Prostate gland (tissue), 2 donors: ENCODE measurements at regions not wholly inside any gene's neighbourhood (a gene's known extent, or its start where the extent isn't known, plus 50 kb on each side); places are given as distances from the start of the nearest gene placed in this dataset.

Experiments used
- DNase-seq: peaks from one replicate; pipeline ENCODE4 v3.0.0-alpha.2; 2019; ENCODE audit warnings: low spot score
- H3K27ac ChIP-seq, 2 donors: fragments of 200-600 bp; sonication (generic); 2 replicates each; pipeline ENCODE4 v1.5.1; 2017 to 2019
- H3K27me3 ChIP-seq: fragments of 200-600 bp; sonication (generic); replicated peaks from 2 replicates; pipeline ENCODE4 v1.5.1; 2019; ENCODE audit not compliant: insufficient read depth
- H3K36me3 ChIP-seq, 2 donors: fragments of 200-600 bp; sonication (generic); 1 replicate in 1 of 2; 2 replicates in 1 of 2; pipeline versions ENCODE4 v1.5.1 to v1.8.1; 2017 to 2019
- H3K4me1 ChIP-seq: fragments of 200-600 bp; sonication (generic); replicated peaks from 2 replicates; pipeline ENCODE4 v1.5.1; 2019
- H3K4me3 ChIP-seq, 2 donors: fragments of 200-600 bp; sonication (generic); 2 replicates each; pipeline ENCODE4 v1.5.1; 2017 to 2019
- H3K9me3 ChIP-seq: fragments of 200-600 bp; sonication (generic); 2 replicates; pipeline ENCODE4 v1.5.1; 2017
- CTCF ChIP-seq, 4 experiments: fragments of 200-600 bp in 2 of 4; fragments of 450-650 bp in 2 of 4; sonication (generic) in 2 of 4; IDR thresholded peaks; 1 replicate in 3 of 4; 2 replicates in 1 of 4; pipeline ENCODE4 v1.5.1; 2016 to 2019; ENCODE audit warnings: antibody characterized with exemption in 4 of 4, mild to moderate bottlenecking in 2 of 4, moderate library complexity in 2 of 4
- POLR2A ChIP-seq: fragments of 450-650 bp; IDR thresholded peaks from one replicate; pipeline ENCODE4 v1.6.1; 2016; ENCODE audit warnings: antibody characterized with exemption, mild to moderate bottlenecking
- POLR2AphosphoS5 ChIP-seq: sonication (generic); formaldehyde crosslinking; IDR thresholded peaks from one replicate; pipeline ENCODE4 v1.6.1; 2017; ENCODE audit warnings: antibody characterized with exemption
- WGBS: methylation state at CpG from one replicate; pipeline ENCODE4 v1.1.5; 2018; 5-methylcytosine and 5-hydroxymethylcytosine counted together
- intact Hi-C: fragments of 100-400 bp; cut with DNase I; formaldehyde crosslinking; loops from one replicate; pipeline ENCODE4 v1.14.2; 2022

GRCh38 chr2:139622691-139623090 lies 842.5 kb upstream of the NXPH2 start:
- 65% methylated on average over 1 of the region's 1 CpG for WGBS

GRCh38 chr2:139617747-139618146 lies 837.6 kb upstream of the NXPH2 start:
- no peaks in the 10 kb centered on the region for H3K27me3 ChIP-seq
- no peak for DNase-seq
- intact Hi-C loops = no loop called here
- no peaks in the 10 kb centered on the region for H3K9me3 ChIP-seq
- no peak overlapping the region for H3K4me3 ChIP-seq
- H3K4me1 ChIP-seq = no peaks in the 10 kb centered on the region
- H3K36me3 ChIP-seq = no peaks in the 10 kb centered on the region
- H3K27ac ChIP-seq = no peak overlapping the region
- no peak for TF ChIP-seq POLR2A
- TF ChIP-seq POLR2AphosphoS5 = no peak
- TF ChIP-seq CTCF (IDR thresholded peaks at IDR 0.05) = no peak

More at GRCh38 chr2:139622691-139623090, 842.5 kb upstream of the NXPH2 start:
- Histone ChIP-seq H3K36me3 (no peaks in the 10 kb centered on the region), H3K9me3 (no peaks in the 10 kb centered on the region), H3K27ac (no peak overlapping the region), H3K4me3 (no peak overlapping the region), H3K27me3 (no peaks in the 10 kb centered on the region), H3K4me1 (no peaks in the 10 kb centered on the region)
- intact Hi-C loops = no loop called here
- no peak for DNase-seq
- TF ChIP-seq POLR2A (no peak), POLR2AphosphoS5 (no peak), CTCF (IDR thresholded peaks at IDR 0.05) (no peak)

GRCh38 chr2:139613264-139613663 lies 833.1 kb upstream of the NXPH2 start:
- DNase-seq = no peak
- Histone ChIP-seq H3K36me3 (no peaks in the 10 kb centered on the region), H3K4me3 (no peak overlapping the region), H3K27ac (no peak overlapping the region), H3K4me1 (no peaks in the 10 kb centered on the region), H3K9me3 (no peaks in the 10 kb centered on the region), H3K27me3 (no peaks in the 10 kb centered on the region)
- TF ChIP-seq CTCF (IDR thresholded peaks at IDR 0.05) (no peak), POLR2AphosphoS5 (no peak), POLR2A (no peak)
- WGBS = 61% methylated on average over 3 of the region's 3 CpGs
- intact Hi-C loops = no loop called here

- no peak for DNase-seq
Measured at GRCh38 chr2:139610512-139610911, 830.3 kb upstream of the NXPH2 start.

GRCh38 chr2:139609109-139609508 lies 828.9 kb upstream of the NXPH2 start:
- Histone ChIP-seq H3K27me3 (no peaks in the 10 kb centered on the region), H3K9me3 (no peaks in the 10 kb centered on the region), H3K4me1 (no peaks in the 10 kb centered on the region), H3K27ac (no peak overlapping the region), H3K4me3 (no peak overlapping the region), H3K36me3 (no peaks in the 10 kb centered on the region)
- WGBS = 70% methylated on average over 3 of the region's 3 CpGs
- no peak for DNase-seq
- no peak for TF ChIP-seq POLR2AphosphoS5
- no peak for TF ChIP-seq POLR2A
- no peak for TF ChIP-seq CTCF (IDR thresholded peaks at IDR 0.05)
- intact Hi-C loops = no loop called here

More at GRCh38 chr2:139610512-139610911, 830.3 kb upstream of the NXPH2 start:
- TF ChIP-seq POLR2AphosphoS5 = no peak
- no peak for TF ChIP-seq POLR2A
- TF ChIP-seq CTCF (IDR thresholded peaks at IDR 0.05) = no peak
- intact Hi-C loops = no loop called here
- H3K4me3 ChIP-seq = no peak overlapping the region
- H3K27me3 ChIP-seq = no peaks in the 10 kb centered on the region
- no peaks in the 10 kb centered on the region for H3K36me3 ChIP-seq
- H3K9me3 ChIP-seq = no peaks in the 10 kb centered on the region
- 57% methylated on average over 3 of the region's 3 CpGs for WGBS
- no peaks in the 10 kb centered on the region for H3K4me1 ChIP-seq
- H3K27ac ChIP-seq = no peak overlapping the region
